H1 (cell line): ENCODE measurements at regions not wholly inside any gene's neighbourhood (a gene's known extent, or its start where the extent isn't known, plus 50 kb on each side); places are given as distances from the start of the nearest gene placed in this dataset.

Source experiments
- CTCF ChIA-PET: fragments of 300-600 bp; sonication (Branson Sonifier 250); formaldehyde crosslinking; loops from one replicate; lab custom pipeline; 2021; ENCODE audit not compliant: partially characterized antibody; lab: Charles Lee
- POLR2A ChIA-PET: fragments of 300-600 bp; sonication (Branson Sonifier 250); formaldehyde crosslinking; loops from one replicate; lab custom pipeline; 2021; ENCODE audit warnings: inconsistent platforms; ENCODE audit not compliant: partially characterized antibody; lab: Charles Lee
- DNase-seq, 2 experiments: peaks; one replicate each; pipeline versions ENCODE4 v3.0.0 to v3.0.0-alpha.2; 2010 to 2022; ENCODE audit warnings: low spot score in 2 of 2, low read depth in 1 of 2, mixed read lengths in 1 of 2
- FAIRE-seq: peaks from 2 replicates; lab custom pipeline; 2011; peaks lifted over from hg19 to GRCh38; lab: Jason Lieb, UNC
- H2AFZ ChIP-seq: 2 replicates; pipeline ENCODE4 v1.8.1; 2012; ENCODE audit warnings: low read length, inconsistent platforms
- H2AK5ac ChIP-seq: 2 replicates; pipeline ENCODE4 v1.6.1; 2013; ENCODE audit warnings: low read depth, low read length
- H2BK120ac ChIP-seq: replicated peaks from 2 replicates; pipeline ENCODE3; 2013; ENCODE audit warnings: low read depth, low read length, inconsistent platforms
- H2BK12ac ChIP-seq: 2 replicates; pipeline ENCODE4 v1.6.1; 2013; ENCODE audit warnings: low read depth, low read length
- H2BK15ac ChIP-seq: 2 replicates; pipeline ENCODE4 v1.6.1; 2013; ENCODE audit warnings: low read length
- H2BK20ac ChIP-seq: 2 replicates; pipeline ENCODE4 v1.6.1; 2013; ENCODE audit warnings: low read length
- H2BK5ac ChIP-seq: 2 replicates; pipeline ENCODE4 v1.6.1; 2013; ENCODE audit warnings: low read depth, low read length
- H3K14ac ChIP-seq: 2 replicates; pipeline ENCODE4 v1.6.1; 2013; ENCODE audit warnings: inconsistent platforms; ENCODE audit not compliant: insufficient read length
- H3K18ac ChIP-seq: 2 replicates; pipeline ENCODE4 v1.6.1; 2013; ENCODE audit warnings: low read length; ENCODE audit errors: extremely low read depth
- H3K23ac ChIP-seq: 2 replicates; pipeline ENCODE4 v1.6.1; 2013; ENCODE audit warnings: inconsistent platforms; ENCODE audit not compliant: insufficient read length
- H3K23me2 ChIP-seq: 2 replicates; pipeline ENCODE4 v1.6.1; 2013; ENCODE audit warnings: low read depth, low read length
- H3K27ac ChIP-seq: 2 replicates; pipeline ENCODE4 v1.6.1; 2011; ENCODE audit warnings: low read depth, low read length, inconsistent platforms
- H3K27me3 ChIP-seq, 4 experiments: replicated peaks in 1 of 4; 1 replicate in 1 of 4; 2 replicates in 3 of 4; pipeline versions ENCODE4 v1.6.1 to v1.8.1; 2011 to 2013; ENCODE audit warnings: low read length in 3 of 4, mild to moderate bottlenecking in 3 of 4, inconsistent platforms in 2 of 4, mixed read lengths in 2 of 4, moderate library complexity in 1 of 4; ENCODE audit not compliant: control insufficient read depth in 3 of 4, insufficient read depth in 3 of 4; ENCODE audit errors: extremely low read depth in 1 of 4
- H3K36me3 ChIP-seq, 4 experiments: 2 replicates each; pipeline versions ENCODE4 v1.6.1 to v1.8.1; 2011 to 2013; ENCODE audit warnings: mild to moderate bottlenecking in 4 of 4, low read length in 3 of 4, moderate library complexity in 2 of 4, control low read depth in 1 of 4, inconsistent platforms in 1 of 4; ENCODE audit not compliant: insufficient read depth in 4 of 4, control insufficient read depth in 2 of 4
- H3K4ac ChIP-seq: replicated peaks from 2 replicates; pipeline ENCODE3; 2013; ENCODE audit warnings: low read length, low read depth, mixed read lengths, inconsistent platforms; ENCODE audit not compliant: insufficient read length
- H3K4me1 ChIP-seq, 4 experiments: replicated peaks in 1 of 4; 1 replicate in 1 of 4; 2 replicates in 3 of 4; pipeline versions ENCODE4 v1.6.1 to v1.8.1; 2011 to 2013; ENCODE audit warnings: low read length in 3 of 4, inconsistent platforms in 2 of 4, mixed read lengths in 1 of 4; ENCODE audit not compliant: insufficient read depth in 4 of 4, control insufficient read depth in 3 of 4
- H3K4me2 ChIP-seq, 2 experiments: 2 replicates each; pipeline versions ENCODE4 v1.6.1 to v1.8.1; 2011 to 2013; ENCODE audit warnings: low read depth in 2 of 2, low read length in 2 of 2, control low read depth in 1 of 2, inconsistent platforms in 1 of 2, mild to moderate bottlenecking in 1 of 2; ENCODE audit not compliant: insufficient read depth in 1 of 2
- H3K4me3 ChIP-seq, 4 experiments: fragments of 200-600, 300-600 bp in 1 of 4; sonication (generic), shearing (Covaris generic), sonication (Bioruptor Twin) in 1 of 4; 2 replicates each; pipeline versions ENCODE4 v1.5.1 to v1.8.1; 2011 to 2016; ENCODE audit warnings: low read length in 4 of 4, low read depth in 3 of 4, control low read depth in 2 of 4, inconsistent platforms in 2 of 4, mild to moderate bottlenecking in 2 of 4, mixed read lengths in 1 of 4, moderate library complexity in 1 of 4; ENCODE audit not compliant: insufficient read depth in 2 of 4; ENCODE audit errors: extremely low read depth in 1 of 4
- H3K56ac ChIP-seq: replicated peaks from 2 replicates; pipeline ENCODE3; 2013; ENCODE audit warnings: low read depth, mild to moderate bottlenecking, mixed read lengths, low read length, inconsistent platforms; ENCODE audit not compliant: insufficient read length
- H3K79me1 ChIP-seq: 2 replicates; pipeline ENCODE4 v1.6.1; 2013; ENCODE audit warnings: low read depth, low read length, control low read depth
- H3K79me2 ChIP-seq, 2 experiments: 2 replicates each; pipeline versions ENCODE4 v1.6.1 to v1.8.1; 2012 to 2013; ENCODE audit warnings: low read length in 2 of 2, mild to moderate bottlenecking in 2 of 2, inconsistent platforms in 1 of 2; ENCODE audit not compliant: insufficient read depth in 2 of 2, control insufficient read depth in 1 of 2
- H3K9ac ChIP-seq, 4 experiments: replicated peaks in 1 of 4; 1 replicate in 1 of 4; 2 replicates in 3 of 4; pipeline versions ENCODE4 v1.6.1 to v1.8.1; 2011 to 2013; ENCODE audit warnings: low read depth in 3 of 4, low read length in 3 of 4, control low read depth in 2 of 4, mild to moderate bottlenecking in 2 of 4, moderate library complexity in 2 of 4, inconsistent platforms in 1 of 4; ENCODE audit errors: extremely low read depth in 1 of 4
- H3K9me3 ChIP-seq, 2 experiments: 2 replicates each; pipeline versions ENCODE4 v1.6.1 to v1.8.1; 2012 to 2013; ENCODE audit warnings: mild to moderate bottlenecking in 2 of 2, moderate library complexity in 2 of 2, control low read depth in 1 of 2, inconsistent platforms in 1 of 2, low read depth in 1 of 2, low read length in 1 of 2, mixed read lengths in 1 of 2; ENCODE audit not compliant: insufficient read depth in 2 of 2
- H4K20me1 ChIP-seq, 2 experiments: replicated peaks in 1 of 2; 2 replicates each; pipeline versions ENCODE3 to v1.8.1; 2011 to 2013; ENCODE audit warnings: inconsistent platforms in 2 of 2, low read length in 2 of 2, mild to moderate bottlenecking in 1 of 2; ENCODE audit not compliant: insufficient read depth in 2 of 2, control insufficient read depth in 1 of 2
- H4K5ac ChIP-seq: 2 replicates; pipeline ENCODE4 v1.6.1; 2013; ENCODE audit warnings: low read length, low read depth, mixed read lengths, inconsistent platforms; ENCODE audit not compliant: insufficient read length
- H4K8ac ChIP-seq: 2 replicates; pipeline ENCODE4 v1.8.0; 2013; ENCODE audit warnings: mild to moderate bottlenecking, moderate library complexity, low read length, inconsistent platforms; ENCODE audit not compliant: insufficient read depth; ENCODE audit errors: extremely low read depth
- H4K91ac ChIP-seq: replicated peaks from 2 replicates; pipeline ENCODE3; 2013; ENCODE audit warnings: low read length, mixed read lengths, inconsistent platforms; ENCODE audit not compliant: insufficient read length
- ASH2L ChIP-seq: fragments of 200-600, 300-600 bp; sonication (generic); IDR thresholded peaks from one replicate; pipeline ENCODE4 v1.7.1; 2017; ENCODE audit warnings: low read length
- ATF2 ChIP-seq: IDR thresholded peaks from 2 replicates; pipeline ENCODE4 v1.6.1; 2012; ENCODE audit warnings: low read length, inconsistent platforms
- BACH1 ChIP-seq: IDR thresholded peaks from 2 replicates; pipeline ENCODE4 v1.6.1; 2012; ENCODE audit warnings: low read length, improper control_type of control experiment
- CBX8 ChIP-seq: fragments of 300-800, 300-1000 bp; sonication (generic); IDR thresholded peaks from 2 replicates; pipeline ENCODE4 v1.7.1; 2016; ENCODE audit warnings: low read depth, low read length, borderline replicate concordance
- CHD1 ChIP-seq: IDR thresholded peaks from 2 replicates; pipeline ENCODE4 v1.6.1; 2012; ENCODE audit warnings: low read depth, low read length, improper control_type of control experiment
- CREB1 ChIP-seq: IDR thresholded peaks from 2 replicates; pipeline ENCODE4 v1.6.1; 2012; ENCODE audit warnings: inconsistent platforms
- CTBP2 ChIP-seq: IDR thresholded peaks from 2 replicates; pipeline ENCODE4 v1.7.0; 2011; ENCODE audit warnings: borderline replicate concordance, mild to moderate bottlenecking, moderate library complexity, mixed read lengths, low read length; ENCODE audit not compliant: insufficient read depth, insufficient read length
- EGR1 ChIP-seq: IDR thresholded peaks from 2 replicates; pipeline ENCODE4 v1.6.1; 2011; ENCODE audit warnings: low read depth, low read length, borderline replicate concordance
- MAFK ChIP-seq: IDR thresholded peaks from 2 replicates; pipeline ENCODE4 v1.6.1; 2012; ENCODE audit warnings: low read depth, mild to moderate bottlenecking, improper control_type of control experiment, low read length
- RBBP5 ChIP-seq: IDR thresholded peaks from 2 replicates; pipeline ENCODE4 v1.7.1; 2012; ENCODE audit warnings: low read depth, mild to moderate bottlenecking, inconsistent platforms, low read length, moderate library complexity, borderline replicate concordance
- SP2 ChIP-seq: IDR thresholded peaks from 2 replicates; pipeline ENCODE4 v1.6.1; 2012; ENCODE audit warnings: mild to moderate bottlenecking, low read length, inconsistent platforms
- TBP ChIP-seq: IDR thresholded peaks from 2 replicates; pipeline ENCODE4 v1.6.1; 2011; ENCODE audit warnings: low read depth, low read length, improper control_type of control experiment
- WGBS, 2 experiments: shearing (Covaris generic) in 1 of 2; methylation state at CpG; one replicate each; pipeline versions ENCODE4 v1.1.6 to v1.1.7; 2013 to 2015; ENCODE audit warnings: low lambda C conversion rate in 2 of 2, mixed read lengths in 2 of 2, inconsistent platforms in 1 of 2, low coverage in 1 of 2, missing lambda C conversion rate in 1 of 2; ENCODE audit not compliant: insufficient replicate concordance in 2 of 2, insufficient coverage in 1 of 2, insufficient read length in 1 of 2; ENCODE audit errors: extremely low coverage in 1 of 2, missing lambda C conversion rate in 1 of 2; 5-methylcytosine and 5-hydroxymethylcytosine counted together

- FAIRE-seq (no peak), DNase-seq (no peak)
- H2BK5ac ChIP-seq = no peak overlapping the region
- H3K18ac ChIP-seq = no peak overlapping the region
- no peaks in the 10 kb centered on the region for H3K23me2 ChIP-seq
- no peak overlapping the region for H2BK12ac ChIP-seq
- ChIA-PET CTCF (interaction anchor here (1.5 to 2.0 kb wide), 2 partner anchors 11 to 62 kb away, joined by 4 to 6 read pairs; no protein-coding TSS in a partner anchor), POLR2A (no interaction called here)
- H3K14ac ChIP-seq = no peak overlapping the region
- H3K79me1 ChIP-seq = no peaks in the 10 kb centered on the region
- no peak overlapping the region for H3K56ac ChIP-seq
- H3K36me3 ChIP-seq = no peaks in the 10 kb centered on the region
- no peak overlapping the region for H3K4me3 ChIP-seq
- H3K4me2 ChIP-seq = no peak overlapping the region
- no peak overlapping the region for H3K27ac ChIP-seq
- no peak overlapping the region for H3K9ac ChIP-seq
- no peak overlapping the region for H2AK5ac ChIP-seq
- no peaks in the 10 kb centered on the region for H4K20me1 ChIP-seq
- H2AFZ ChIP-seq = no peak overlapping the region
- TF ChIP-seq CREB1 (no peak), RBBP5 (no peak), ASH2L (no peak), ATF2 (no peak), CHD1 (no peak), MAFK (no peak), EGR1 (no peak), CBX8 (no peak), BACH1 (no peak), CTBP2 (no peak), SP2 (no peak), TBP (no peak)
- no peak overlapping the region for H4K91ac ChIP-seq
- no peak overlapping the region for H2BK15ac ChIP-seq
- H4K5ac ChIP-seq = no peak overlapping the region
- H3K27me3 ChIP-seq = no peaks in the 10 kb centered on the region
- no peaks in the 10 kb centered on the region for H3K79me2 ChIP-seq
- no peaks in the 10 kb centered on the region for H3K4me1 ChIP-seq
- H4K8ac ChIP-seq = no peak overlapping the region
- no peak overlapping the region for H3K4ac ChIP-seq
- no peak overlapping the region for H2BK20ac ChIP-seq
- no peaks in the 10 kb centered on the region for H3K9me3 ChIP-seq
- H2BK120ac ChIP-seq = no peak overlapping the region
- H3K23ac ChIP-seq = no peak overlapping the region
- WGBS, 2 experiments = 88% methylated on average over 3 of the region's 3 CpGs; no CpG with 5 or more reads in 1 of the 2 experiments
Measured at GRCh38 chr4:53764761-53765490, 173.6 kb upstream of the LNX1 start.
